NCI-H345 (cell line): ENCODE measurements at regions not wholly inside any gene's neighbourhood (a gene's known extent, or its start where the extent isn't known, plus 50 kb on each side); places are given as distances from the start of the nearest gene placed in this dataset.
"Not testable (repeated sequence)": the region's sequence is repeated elsewhere in the genome, so short reads cannot be mapped to it uniquely, and the experiment has no call there.

Source experiments
- DNase-seq: peaks from one replicate; lab custom pipeline; 2025; lab: John Stamatoyannopoulos, UW

GRCh38 chr15:95016511-95017229 is 785.3 kb downstream of the MCTP2 start:
- no peak for DNase-seq

- no peak for DNase-seq
These were observed 786.4 kb downstream of the MCTP2 start for GRCh38 chr15:95017666-95018328.

GRCh38 chr15:95018888-95019545 is 787.7 kb downstream of the MCTP2 start:
- no peak for DNase-seq

GRCh38 chr15:95019907-95020306 is 788.5 kb downstream of the MCTP2 start:
- DNase-seq: no peak

- DNase-seq: no peak
These were observed 790.5 kb downstream of the MCTP2 start for GRCh38 chr15:95021816-95022215.

- no peak for DNase-seq
These were observed 793.0 kb downstream of the MCTP2 start for GRCh38 chr15:95024351-95024750.

- DNase-seq: peak; percentile 19
These were observed 794.8 kb downstream of the MCTP2 start for GRCh38 chr15:95025924-95026728.

GRCh38 chr15:95027981-95028380 is 796.6 kb downstream of the MCTP2 start:
- no peak for DNase-seq

- no peak for DNase-seq
These were observed 800.8 kb downstream of the MCTP2 start for GRCh38 chr15:95032156-95032555.

- no peak for DNase-seq
These were observed 803.7 kb downstream of the MCTP2 start for GRCh38 chr15:95035106-95035505.

- DNase-seq: no peak
These were observed 809.9 kb downstream of the MCTP2 start for GRCh38 chr15:95041297-95041696.

GRCh38 chr15:95043236-95043932 is 812.0 kb downstream of the MCTP2 start:
- not testable (repeated sequence) for DNase-seq

- no peak for DNase-seq
These were observed 812.6 kb downstream of the MCTP2 start for GRCh38 chr15:95043933-95044313.

GRCh38 chr15:95044745-95045417 is 813.5 kb downstream of the MCTP2 start:
- DNase-seq: no peak

GRCh38 chr15:95051861-95052260 is 820.5 kb downstream of the MCTP2 start:
- no peak for DNase-seq

GRCh38 chr15:95059346-95059905 is 828.1 kb downstream of the MCTP2 start:
- no peak for DNase-seq

GRCh38 chr15:95068701-95069521 is 837.5 kb downstream of the MCTP2 start:
- no peak for DNase-seq

GRCh38 chr15:95075792-95076677 is 844.7 kb downstream of the MCTP2 start:
- DNase-seq: no peak

GRCh38 chr15:95076678-95076990 is 845.3 kb downstream of the MCTP2 start:
- no peak for DNase-seq
